Activated naive CD4-positive, alpha-beta T cell (primary cell): ENCODE measurements at regions not wholly inside any gene's neighbourhood (a gene's known extent, or its start where the extent isn't known, plus 50 kb on each side); places are given as distances from the start of the nearest gene placed in this dataset.
"Not testable (repeated sequence)": the region's sequence is repeated elsewhere in the genome, so short reads cannot be mapped to it uniquely, and the experiment has no call there.

Experiments
- DNase-seq, 4 experiments: peaks; one replicate each; lab custom pipeline; 2025; lab: John Stamatoyannopoulos, UW

DNA sequence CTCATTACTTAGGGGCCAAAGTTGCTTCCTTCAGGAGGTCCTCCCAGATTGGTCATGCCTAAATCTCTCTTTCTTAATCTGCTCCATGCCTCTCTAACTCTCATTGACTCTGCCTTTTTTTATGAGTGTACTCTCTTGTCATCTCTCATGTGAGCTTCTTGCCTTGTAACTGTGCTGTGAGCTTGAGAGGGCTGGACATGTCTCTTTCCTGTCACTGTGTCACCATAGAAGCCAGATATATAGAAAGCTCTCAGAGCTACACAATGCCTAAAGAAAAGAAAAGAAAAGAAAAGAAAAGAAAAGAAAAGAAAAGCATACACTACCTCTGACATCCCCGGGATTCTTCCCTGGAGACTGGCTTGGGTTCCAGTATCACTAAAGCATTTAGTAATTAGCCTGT, 161.5 kb upstream of the SKOR2 start:
- no peak for DNase-seq

DNA sequence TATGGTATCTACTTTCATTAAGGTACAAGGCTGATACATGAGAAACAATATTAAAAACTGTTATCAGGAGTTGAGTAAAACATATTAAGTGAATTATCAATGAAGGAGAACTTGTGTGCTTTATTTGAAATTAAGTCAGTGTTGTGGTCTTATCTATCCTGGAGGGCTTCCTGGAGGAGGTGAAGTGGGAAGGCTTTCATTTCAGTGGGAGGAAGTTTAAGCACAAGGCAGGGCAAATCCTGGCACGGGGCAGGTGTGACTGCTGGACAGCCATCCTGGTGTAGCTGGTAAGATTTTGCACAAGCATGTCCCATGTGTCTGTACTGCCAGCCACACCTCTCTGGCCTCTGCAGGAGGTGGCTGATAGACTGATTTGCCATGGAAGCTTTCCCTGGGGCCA, 159.7 kb upstream of the SKOR2 start:
- no peak for DNase-seq

- DNase-seq = no peak
Measured at GRCh38 chr18:47410139-47410538, 158.7 kb upstream of the SKOR2 start.

GRCh38 chr18:47409519-47409918, 158.1 kb upstream of the SKOR2 start:
- DNase-seq = no peak

DNA sequence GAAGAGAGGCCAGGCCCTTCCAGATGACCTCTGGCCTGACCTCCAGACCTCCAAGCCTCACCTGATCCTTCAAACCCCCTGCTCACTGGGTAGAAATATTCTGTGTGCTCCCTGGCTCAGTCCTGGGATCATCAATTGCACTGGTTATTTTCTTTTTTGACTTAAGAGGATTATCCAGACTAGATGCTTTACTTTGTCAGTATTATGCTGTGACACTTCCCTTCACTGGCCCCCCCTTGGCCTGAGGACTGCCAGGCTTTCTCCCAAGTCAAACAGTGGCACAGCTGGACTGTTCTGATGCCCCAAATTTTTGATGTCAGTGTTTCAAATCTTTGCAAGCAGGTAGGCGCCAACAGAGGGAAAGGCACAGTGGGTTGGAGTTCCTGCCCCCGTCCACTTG, 156.3 kb upstream of the SKOR2 start:
- no peak for DNase-seq

GRCh38 chr18:47404845-47405244, 153.4 kb upstream of the SKOR2 start:
- no peak for DNase-seq

- no peak for DNase-seq
Measured at GRCh38 chr18:47403949-47404348, 152.5 kb upstream of the SKOR2 start.

DNA sequence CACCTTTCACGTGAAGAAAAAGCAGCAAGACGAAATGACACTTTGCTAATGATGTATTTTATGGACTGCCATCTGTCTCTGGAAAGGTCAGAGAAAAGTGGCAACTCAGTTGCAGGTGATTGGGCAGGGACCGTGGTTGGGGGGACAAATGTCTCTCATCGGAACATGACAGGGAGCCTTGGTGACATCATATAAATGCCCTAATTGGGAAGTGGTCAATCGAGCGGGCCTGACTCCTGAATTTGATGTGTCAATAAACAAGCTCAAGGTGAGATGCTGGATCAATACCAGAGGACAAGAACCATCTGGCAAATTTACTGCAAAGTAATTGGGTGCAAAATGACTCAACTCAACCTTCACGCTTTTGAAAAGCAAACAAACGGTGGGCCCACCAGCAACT, 151.9 kb upstream of the SKOR2 start:
- DNase-seq = no peak

DNA sequence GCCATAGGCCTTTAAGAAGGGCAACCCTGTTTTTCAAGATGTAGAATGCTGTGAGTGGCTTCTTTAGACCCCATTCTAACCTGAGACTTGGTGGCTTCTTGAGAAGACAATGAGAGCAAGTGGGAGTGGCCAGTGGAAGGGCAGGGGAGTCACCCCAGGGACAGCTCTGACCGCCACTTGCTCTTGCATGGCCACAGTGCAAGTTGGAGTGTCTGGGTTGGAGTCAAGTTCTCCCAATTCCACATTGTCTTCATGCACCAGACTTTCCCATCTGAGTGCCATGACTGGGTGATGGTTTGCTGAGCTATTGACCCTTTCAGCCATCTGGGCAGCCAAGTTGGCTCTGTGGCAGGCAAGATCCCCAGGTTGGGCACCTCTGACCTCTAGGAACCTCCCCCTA, 148.0 kb upstream of the SKOR2 start:
- no peak for DNase-seq

GRCh38 chr18:47397671-47398319, 146.3 kb upstream of the SKOR2 start:
- no peak for DNase-seq

- DNase-seq = no peak
Measured at GRCh38 chr18:47391665-47392064, 140.2 kb upstream of the SKOR2 start.

GRCh38 chr18:47390410-47391024, 139.1 kb upstream of the SKOR2 start:
- DNase-seq = no peak

GRCh38 chr18:47389210-47389609, 137.8 kb upstream of the SKOR2 start:
- DNase-seq = no peak

DNA sequence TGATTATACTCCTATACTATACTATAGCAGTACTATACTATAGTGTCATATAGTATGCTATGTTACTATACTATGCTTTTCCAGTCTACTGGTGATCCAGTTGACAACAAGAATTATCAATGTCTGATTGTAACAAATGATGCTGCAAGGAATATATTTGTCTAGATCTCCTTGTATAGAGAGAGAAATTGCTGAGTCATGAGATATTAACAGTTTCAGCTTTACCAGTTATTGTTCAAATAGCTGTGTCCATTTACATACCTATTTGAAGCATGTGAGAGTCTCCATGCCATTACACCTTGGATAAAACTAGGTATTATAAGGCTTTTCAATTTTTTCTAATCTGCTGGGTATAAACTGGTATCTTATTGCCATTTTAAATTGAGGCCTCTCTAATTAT, 136.4 kb upstream of the SKOR2 start:
- DNase-seq = no peak

DNA sequence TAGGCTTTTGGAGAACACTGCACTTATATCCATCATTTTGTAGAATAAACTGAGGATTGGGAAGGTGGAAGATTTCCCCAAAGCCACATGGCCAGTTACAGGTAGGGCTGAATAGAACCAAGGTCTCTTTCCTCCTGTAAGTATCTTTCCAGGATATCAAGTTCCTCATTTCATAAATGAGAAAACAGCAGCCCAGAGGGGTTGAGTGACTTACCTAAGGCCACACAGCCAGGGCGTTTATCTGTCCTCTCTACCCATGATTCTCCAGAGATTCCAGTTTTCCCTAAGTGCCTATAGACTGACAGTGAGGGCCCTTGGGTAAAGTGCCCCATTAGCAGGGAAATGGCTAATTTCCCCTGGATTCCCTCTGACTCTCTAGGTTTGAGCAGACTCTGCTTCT, 132.3 kb upstream of the SKOR2 start:
- no peak for DNase-seq

DNA sequence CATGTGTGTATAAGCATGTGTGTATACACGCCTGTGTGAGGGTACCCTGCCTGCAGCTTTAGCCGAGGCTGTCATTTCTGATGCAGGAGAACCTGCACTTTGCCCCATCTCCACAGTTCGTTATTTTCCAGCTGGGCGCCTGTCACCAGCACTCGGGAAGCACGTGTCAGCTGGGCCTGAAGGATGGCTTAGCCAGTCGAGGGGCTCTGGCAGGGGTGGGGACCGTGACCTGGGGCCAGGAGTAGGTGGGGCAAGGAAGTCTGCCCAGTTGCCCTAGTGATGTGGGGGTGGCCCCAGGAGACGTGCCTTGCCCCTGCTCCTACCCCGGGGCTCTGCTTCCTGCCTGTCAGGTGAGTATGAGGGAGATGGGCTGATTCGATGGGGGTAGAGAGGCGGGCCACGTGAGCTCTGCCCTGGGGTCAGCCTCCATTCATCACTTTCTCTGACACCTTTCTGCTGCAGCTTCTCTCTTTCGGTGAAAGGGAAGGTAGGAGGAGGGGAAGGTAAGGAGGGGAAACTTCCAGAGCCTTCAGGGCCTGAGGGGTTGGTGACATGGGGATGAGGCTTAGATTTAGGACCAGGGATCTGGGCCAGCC, 130.6 kb upstream of the SKOR2 start:
- no peak for DNase-seq

DNA sequence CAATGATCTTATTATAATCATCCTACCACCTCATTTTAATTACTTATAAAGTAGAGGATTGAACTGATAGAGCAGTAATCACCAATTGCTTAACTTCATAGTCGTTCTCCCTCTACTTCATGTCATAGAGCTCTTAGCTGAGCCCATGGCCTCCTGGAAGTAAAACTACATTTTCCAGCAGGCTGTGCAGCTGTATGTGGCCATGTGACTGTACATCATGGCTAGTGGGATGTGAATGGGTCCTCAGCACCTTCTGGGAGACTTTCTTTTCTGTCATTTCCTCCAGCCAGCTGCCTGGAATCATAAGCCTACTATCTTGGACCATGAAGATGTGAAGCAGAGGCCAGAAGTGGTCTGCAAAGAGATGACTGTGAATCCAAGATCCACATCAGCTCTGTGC, 128.7 kb upstream of the SKOR2 start:
- DNase-seq = no peak

DNA sequence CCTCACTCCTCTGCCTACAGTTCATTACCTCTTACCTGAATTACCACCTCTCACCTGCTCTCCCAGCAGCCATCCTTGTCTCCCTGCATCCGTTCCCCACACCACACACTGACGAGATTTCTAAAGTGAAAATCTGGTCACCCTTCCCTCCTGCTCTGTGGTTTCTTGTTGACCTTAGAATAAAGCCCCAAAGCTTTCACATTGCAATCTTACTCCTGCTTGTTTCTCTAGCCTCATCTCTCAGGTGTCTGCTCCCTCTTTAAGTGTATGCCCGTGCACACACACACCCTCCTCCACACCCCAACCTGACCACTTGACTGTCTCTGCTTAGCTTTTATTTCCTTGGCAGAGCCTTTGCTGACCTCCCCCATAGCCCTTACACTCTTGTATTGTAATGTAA, 122.0 kb upstream of the SKOR2 start:
- no peak for DNase-seq

DNA sequence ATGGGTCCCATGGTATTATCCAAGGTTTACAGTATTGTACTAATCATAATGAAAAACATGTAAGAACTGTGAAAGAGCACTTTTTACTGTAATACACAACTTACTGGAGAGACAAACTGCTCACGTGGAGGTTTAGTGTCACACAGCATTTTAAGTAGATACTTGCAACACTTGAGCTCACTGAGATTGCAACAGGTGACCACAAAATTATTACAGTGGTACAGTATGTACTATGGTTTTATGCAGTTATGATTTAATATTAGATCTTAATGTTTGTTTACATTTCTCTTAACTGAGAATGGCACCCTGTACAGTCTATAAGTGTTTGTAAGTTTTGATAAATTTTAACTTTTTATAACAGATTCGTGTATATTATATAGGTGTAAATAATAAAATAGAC, 118.6 kb upstream of the SKOR2 start:
- no peak for DNase-seq

DNA sequence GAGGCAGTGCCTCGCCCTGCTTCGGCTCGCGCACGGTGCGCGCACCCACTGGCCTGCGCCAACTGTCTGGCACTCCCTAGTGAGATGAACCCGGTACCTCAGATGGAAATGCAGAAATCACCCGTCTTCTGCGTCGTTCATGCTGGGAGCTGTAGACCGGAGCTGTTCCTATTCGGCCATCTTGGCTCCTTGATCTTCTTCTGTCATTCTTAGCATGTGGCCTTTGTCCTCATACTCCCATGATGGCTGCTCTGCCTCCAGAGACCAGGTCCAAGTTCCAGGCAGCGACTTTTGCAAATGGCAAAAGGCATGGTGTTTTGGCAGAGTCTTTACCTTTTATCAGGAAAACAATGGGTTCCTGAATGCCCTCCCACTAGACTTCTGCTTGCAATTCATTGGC, 102.6 kb upstream of the SKOR2 start:
- DNase-seq = not testable (repeated sequence)

DNA sequence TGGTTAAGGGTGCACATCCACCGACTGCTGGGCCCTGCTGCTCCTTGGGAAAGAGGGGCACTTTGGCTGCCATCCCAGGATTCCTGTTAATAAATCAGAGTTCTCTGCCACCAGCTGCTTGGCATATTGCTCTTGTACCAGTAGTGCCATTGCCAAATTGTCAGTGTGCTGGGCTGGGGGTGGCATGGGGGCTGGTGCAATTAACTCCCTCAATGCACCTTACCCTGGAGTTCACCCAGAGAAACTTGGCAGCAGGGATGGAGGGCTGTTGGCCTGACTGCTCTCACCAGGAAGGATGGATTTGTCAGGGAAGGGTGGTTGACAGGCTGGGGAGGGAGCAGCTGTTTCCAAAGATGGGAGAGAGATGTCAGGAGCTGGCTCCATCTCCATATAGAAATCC, 94.6 kb upstream of the SKOR2 start:
- no peak for DNase-seq

- no peak for DNase-seq
Measured at GRCh38 chr18:47345291-47345690, 93.8 kb upstream of the SKOR2 start.

DNA sequence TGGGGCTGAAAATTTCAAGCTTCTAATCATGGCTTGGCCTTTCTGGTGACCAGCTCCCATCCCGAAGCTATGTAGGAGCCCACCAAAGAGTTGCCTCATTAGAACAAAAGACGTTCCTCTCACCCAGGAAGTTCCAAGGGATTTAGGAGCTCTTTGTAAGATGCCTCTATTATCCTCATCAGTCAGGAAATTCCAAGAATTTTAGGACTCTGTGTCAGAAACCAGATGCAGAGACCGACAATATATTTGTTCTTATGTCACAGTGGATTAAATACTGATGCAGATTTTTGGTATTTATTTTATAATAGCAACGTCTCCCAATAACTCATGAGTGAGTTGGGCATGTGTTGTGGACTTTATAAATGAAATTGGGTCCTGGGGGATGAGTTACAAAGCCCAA, 91.8 kb upstream of the SKOR2 start:
- DNase-seq = no peak

GRCh38 chr18:47342566-47342965, 91.1 kb upstream of the SKOR2 start:
- DNase-seq = no peak
